GM19468 (cell line): ENCODE measurements at regions not wholly inside any gene's neighbourhood (a gene's known extent, or its start where the extent isn't known, plus 50 kb on each side); places are given as distances from the start of the nearest gene placed in this dataset.

Source experiments
- ATAC-seq: cut with Tn5 transposase; IDR thresholded peaks from one replicate; pipeline ENCODE4 v1.9.1; 2021; ENCODE audit warnings: mild to moderate bottlenecking, moderate library complexity, moderate number of reproducible peaks; ENCODE audit not compliant: unreplicated experiment; ENCODE audit errors: extremely low read depth

DNA sequence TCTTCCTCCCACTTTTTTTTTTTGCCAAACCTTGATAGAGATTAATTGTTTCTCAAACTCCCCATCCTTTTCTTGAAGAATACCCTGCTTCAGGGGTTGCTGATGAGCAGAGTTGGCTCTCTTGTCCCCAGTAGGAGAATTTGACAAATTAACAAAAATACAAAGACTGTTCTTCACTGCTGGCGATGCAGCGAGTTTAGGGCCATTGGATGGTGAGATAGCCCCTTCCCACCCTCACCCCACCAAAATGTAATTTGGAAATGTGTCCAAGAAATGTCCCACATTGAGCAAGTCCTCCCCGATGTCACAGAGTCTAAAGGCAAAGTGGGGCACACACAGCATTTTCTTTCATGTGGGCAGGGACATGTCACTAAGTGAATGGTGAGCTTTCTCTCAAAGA, 136.0 kb upstream of the RARB start:
- no peak for ATAC-seq

- no peak for ATAC-seq
These were observed 135.5 kb upstream of the RARB start for GRCh38 chr3:25292595-25292994.

GRCh38 chr3:25293736-25294135, 134.3 kb upstream of the RARB start:
- no peak for ATAC-seq

DNA sequence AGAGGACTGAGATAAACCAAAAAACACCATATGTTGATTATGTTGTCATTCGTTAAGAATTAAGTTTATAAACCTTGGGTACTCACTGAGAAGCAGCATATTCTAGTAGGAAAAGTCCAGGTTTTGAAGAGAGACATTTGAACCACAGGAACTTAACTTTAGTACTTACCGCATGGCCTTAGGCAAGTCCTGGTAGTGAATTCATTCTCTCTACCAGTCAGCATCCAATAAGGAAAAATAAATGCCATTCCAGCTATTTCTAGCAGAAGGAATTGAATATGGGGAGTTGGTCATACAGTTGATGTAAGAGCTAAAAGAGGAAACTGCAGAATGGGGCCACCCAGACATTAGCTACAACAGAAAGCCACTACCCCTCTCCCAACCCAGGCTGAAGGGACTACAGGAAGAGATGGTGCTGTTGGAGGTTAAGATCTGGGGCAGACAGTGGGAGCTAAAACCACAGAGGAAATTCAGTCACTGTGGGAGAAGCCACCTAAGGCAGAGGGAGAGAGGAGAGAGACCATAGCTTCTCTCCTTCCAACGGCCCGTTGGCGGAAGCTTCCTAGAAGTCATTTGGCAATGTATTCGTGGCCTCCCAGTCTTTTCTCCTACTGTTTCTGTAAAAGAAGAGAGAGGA, 133.8 kb upstream of the RARB start:
- no peak for ATAC-seq

DNA sequence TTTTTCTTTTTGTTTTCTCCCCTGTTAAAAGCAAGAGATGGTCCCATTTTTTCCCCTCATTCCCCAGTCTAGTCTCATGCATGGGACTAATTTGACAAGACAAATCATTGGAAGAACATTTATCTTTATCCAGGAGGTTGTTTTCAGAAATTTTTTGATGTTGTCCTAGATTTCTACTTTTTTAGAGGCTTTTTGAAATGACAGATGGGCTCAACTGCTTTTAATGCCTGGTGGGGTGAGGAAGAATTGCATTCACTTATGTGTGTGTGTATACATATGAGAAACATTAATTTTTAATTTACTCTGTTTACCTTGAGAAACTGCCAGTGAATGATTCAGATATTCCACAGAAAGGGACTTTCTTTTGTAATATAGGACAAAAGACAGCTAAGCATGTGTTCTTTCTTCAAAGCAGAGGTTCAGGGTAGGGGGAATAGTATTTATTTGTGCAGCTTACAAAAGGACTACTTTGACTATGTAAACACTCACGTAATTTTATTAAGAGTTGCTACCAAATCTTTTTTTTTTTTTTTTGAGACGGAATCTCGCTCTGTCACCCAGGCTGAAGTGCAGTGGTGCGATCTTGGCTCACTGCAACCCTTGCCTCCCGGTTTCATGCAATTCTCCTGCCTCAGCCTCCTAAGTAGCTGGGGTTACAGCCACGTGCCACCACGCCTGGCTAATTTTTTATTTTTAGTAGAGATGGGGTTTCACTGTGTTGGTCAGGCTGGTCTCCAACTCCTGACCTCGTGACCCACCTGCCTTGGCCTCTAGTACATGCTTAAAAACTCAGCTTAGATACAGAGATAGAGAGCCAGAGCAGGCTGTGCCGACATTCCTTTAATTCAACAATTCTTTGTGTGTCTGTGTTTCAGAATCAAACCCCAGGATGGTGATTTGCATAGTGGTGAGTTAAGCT, 130.1 kb upstream of the RARB start:
- no peak for ATAC-seq

GRCh38 chr3:25300141-25300540, 127.9 kb upstream of the RARB start:
- no peak for ATAC-seq

DNA sequence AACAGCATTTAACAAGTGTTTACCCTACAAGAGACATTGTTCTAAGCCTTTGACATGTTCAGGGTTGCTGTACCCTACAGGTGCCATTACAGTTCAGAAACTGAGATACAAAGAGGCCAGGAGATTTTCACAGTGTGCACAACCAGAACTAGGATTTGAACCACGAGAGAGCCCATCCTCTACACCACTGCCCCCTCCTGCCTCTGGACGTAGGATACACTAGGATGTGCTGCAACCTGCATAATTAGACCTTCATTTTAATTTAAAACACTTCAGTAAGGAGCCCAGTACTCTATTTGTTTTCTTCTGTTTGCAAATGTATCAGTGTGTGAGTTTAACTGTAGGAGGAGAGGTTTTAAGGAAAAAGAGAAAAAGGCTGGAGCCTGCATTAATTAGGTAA, 123.1 kb upstream of the RARB start:
- ATAC-seq = no peak

- no peak for ATAC-seq
These were observed 122.0 kb upstream of the RARB start for GRCh38 chr3:25306066-25306465.

DNA sequence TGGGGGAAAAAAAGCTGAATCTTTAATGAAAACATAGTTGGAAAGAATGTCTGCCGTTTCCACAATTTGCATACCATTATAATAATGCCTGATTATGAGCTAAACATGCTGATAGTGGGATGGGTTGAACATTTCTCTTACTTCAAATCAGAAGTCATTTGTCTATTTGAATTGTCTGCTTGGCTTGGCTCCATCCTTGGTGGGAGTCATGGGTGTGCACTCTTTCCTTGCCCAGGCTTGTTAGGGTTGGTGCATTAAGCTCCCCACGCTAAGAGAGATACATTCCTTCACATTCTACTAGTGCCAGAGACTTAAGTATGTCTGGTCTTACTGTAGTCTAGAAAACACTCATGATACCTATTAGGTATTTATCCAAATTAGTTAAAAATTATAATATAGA, 121.4 kb upstream of the RARB start:
- no peak for ATAC-seq

GRCh38 chr3:25313286-25313685, 114.8 kb upstream of the RARB start:
- ATAC-seq = no peak

GRCh38 chr3:25324954-25325655, 103.0 kb upstream of the RARB start:
- ATAC-seq = no peak

DNA sequence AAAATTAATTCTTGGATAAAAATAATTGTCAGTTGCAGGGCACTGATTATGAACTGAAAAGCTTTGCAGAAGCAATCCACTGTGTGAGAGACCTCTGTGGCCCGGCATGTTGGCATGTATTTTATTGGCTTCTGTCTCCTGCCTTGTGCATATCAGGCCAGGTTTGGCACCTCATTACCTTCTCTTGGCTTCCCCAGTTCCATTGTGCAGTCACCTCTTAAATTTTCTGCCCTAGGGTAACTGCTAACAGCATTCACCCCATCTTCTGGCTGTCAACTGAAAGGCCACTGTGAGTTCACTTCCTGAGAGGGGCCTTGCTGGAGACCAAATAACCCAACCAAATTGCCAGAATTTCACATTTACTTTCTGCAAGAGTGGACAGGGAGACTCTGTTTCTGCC, 92.7 kb upstream of the RARB start:
- ATAC-seq = no peak

DNA sequence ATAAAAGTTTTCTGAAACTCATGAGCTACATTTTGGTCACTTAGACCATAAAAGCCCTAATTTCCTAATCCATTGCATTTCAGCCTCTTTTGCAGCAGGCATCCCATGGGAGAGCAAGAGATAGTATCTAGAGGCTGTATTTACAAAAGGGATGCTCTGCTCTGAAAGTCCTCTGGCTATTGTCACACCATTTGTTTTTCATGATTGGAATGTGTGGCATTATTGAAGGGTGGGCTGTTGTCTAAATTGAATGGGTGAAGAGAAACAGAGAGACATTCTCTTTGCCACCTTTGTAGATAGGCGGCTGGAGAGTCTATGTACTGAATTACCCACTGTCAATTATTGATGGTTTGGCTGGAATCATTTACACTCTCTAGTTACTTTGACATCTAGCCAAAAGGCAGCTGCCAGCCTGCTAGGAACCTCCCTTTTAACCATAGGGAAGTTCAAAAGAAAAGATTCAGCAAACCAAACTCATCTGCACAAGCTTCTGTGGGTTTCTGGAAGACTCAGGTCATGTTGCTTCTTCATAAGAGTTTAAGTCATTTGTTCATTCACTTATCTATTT, 89.8 kb upstream of the RARB start:
- ATAC-seq = no peak

- no peak for ATAC-seq
These were observed 88.8 kb upstream of the RARB start for GRCh38 chr3:25339225-25339624.

DNA sequence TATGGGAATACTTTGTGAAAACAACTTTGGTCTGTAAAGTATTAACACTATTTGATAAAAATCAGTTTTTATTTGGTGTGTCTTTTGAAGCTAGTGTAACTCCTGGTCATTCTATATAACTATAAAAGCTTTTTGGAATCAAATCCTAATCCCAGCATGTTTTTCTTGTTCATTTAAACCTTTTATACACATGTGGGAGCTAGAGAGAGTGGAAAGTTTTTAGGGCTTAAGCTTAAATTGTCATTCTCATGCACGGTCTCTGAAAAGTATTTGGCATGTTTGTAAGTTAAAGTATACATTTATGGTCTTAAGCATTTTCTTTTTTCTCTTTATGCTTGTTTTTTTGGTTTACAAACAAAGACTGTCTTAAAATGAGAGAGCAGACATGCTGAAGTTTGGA, 83.4 kb upstream of the RARB start:
- ATAC-seq = no peak

GRCh38 chr3:25349095-25349494, 79.0 kb upstream of the RARB start:
- no peak for ATAC-seq

- no peak for ATAC-seq
These were observed 78.0 kb upstream of the RARB start for GRCh38 chr3:25349828-25350724.

- no peak for ATAC-seq
These were observed 77.3 kb upstream of the RARB start for GRCh38 chr3:25350725-25351114.

DNA sequence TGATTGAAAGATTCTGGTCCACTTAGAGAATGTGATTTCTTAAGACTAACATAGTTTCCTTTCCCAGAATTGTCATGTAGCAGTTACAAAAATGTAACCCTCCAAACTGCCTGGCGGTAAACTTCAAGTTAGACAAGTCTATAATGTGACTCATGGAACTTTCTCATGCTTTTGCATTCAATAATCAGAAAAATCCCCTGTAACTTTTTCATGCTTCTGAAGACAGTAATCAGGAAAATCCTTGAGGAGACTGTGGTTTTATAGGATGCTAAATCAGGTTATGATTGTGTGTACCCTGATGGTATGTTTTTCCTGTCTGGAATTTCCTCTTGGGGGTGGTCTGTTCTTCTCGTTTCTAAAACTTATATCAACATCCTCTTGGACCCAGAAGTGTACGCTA, 74.0 kb upstream of the RARB start:
- no peak for ATAC-seq
